CD4-positive, alpha-beta T cell treated with Interleukin-6 for 4 hours (primary cell): ENCODE measurements at regions not wholly inside any gene's neighbourhood (a gene's known extent, or its start where the extent isn't known, plus 50 kb on each side); places are given as distances from the start of the nearest gene placed in this dataset.
"Not testable (repeated sequence)": the region's sequence is repeated elsewhere in the genome, so short reads cannot be mapped to it uniquely, and the experiment has no call there.

Experiments used
- DNase-seq: peaks from one replicate; pipeline ENCODE4 v3.0.0-alpha.2; 2020; ENCODE audit warnings: mixed read lengths

GRCh38 chr14:48703728-48704467, 882.3 kb downstream of the RPS29 start:
- no peak for DNase-seq

GRCh38 chr14:48697362-48697761, 888.8 kb downstream of the RPS29 start:
- DNase-seq: not testable (repeated sequence)

DNA sequence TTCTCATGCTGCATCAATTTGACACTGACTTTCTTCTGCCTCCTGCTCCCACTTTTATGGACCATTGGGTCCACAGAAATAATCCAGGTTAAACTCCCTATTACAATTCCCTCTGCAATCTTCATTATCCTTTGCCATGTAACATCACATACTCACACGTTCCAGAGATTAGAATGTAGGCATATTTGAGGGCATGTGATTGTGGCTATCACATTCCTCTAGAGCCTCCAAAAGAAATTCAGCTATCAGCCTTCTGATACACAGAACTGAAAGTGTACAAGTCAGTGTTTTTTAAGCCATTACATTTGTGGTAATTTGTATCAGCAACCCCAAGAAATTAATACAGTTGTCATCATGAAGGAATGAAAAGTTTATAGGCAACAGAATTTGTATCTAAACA, 892.4 kb downstream of the RPS29 start:
- no peak for DNase-seq

DNA sequence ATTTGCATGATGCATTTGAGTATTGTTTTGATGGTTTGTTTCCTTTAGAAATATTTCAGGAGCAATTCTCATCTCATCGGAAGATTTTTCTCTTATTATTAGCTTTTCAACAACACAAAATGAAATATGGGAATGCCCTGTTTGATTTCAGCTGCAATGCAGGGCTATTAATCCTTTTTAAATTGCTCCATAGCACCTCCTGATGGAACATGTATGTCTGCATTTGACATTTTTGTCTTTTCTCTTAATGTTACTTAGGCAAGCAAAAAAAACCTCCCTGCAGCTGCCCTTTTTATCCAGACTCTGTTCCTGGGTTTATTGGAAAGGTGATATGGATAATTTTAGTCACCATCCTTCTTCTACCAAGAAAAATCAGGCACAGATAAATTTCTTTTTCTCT, 895.8 kb downstream of the RPS29 start:
- DNase-seq: no peak

DNA sequence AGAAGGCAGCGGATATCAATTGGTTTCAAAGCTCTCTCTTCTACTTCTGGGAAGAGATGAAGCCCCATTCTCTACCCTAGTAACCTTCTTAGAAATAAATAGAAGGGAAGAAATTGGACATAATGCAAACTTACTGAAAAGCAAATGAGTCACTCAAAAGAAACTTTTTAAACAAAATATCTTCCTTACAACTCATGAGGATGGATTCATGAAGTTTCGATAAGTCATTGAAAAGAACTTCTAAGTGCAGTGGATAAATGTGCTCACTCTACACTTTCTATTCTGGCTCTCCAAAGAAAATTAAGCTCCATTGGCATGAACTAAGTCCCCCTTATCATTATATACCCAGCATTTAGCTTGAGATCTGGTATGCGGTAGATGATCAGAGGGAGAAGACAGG, 899.5 kb downstream of the RPS29 start:
- no peak for DNase-seq

- DNase-seq: no peak
Measured at GRCh38 chr14:48672506-48672905, 913.7 kb downstream of the RPS29 start.

DNA sequence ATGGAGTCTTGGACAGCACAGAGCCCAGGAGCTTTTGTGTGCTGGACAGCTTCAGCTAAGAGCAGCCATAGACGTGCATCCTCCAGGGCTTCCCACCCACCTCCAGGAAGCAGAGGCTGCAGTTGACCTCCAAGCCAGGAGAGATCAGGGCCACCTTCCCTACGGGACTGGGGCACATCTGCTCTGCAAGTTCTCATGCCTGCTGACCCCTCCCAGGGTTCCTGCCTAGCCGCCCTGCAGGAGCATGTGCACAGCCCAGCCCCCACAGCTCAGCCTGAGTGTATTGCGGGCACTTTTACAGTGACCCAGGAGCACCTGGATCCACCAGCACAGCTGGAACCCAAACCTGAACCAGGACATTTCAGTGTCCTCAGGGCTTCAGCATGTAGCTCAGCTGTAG, 915.2 kb downstream of the RPS29 start:
- no peak for DNase-seq

GRCh38 chr14:48665077-48665784, 920.9 kb downstream of the RPS29 start:
- DNase-seq: no peak

GRCh38 chr14:48643241-48643640, 942.9 kb downstream of the RPS29 start:
- DNase-seq: no peak

DNA sequence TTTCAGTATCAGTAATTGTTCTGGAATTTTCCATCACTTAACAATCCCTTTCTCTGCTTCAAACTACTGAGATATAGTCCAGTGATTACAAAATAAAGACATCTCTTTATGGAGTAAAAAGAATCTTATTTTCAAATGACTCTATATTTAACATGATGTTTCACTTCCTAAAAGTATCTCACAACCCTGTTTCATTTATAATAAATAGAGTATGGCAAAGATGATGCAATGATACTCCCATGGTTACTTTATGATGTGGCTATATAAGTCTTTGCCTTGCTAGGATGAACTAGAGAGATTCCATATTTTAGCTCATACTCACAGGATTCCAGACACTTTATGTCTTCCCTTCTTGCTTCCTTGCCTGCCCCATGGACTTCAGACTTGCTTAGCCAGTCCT, 953.5 kb upstream of the MDGA2 start:
- DNase-seq: no peak

DNA sequence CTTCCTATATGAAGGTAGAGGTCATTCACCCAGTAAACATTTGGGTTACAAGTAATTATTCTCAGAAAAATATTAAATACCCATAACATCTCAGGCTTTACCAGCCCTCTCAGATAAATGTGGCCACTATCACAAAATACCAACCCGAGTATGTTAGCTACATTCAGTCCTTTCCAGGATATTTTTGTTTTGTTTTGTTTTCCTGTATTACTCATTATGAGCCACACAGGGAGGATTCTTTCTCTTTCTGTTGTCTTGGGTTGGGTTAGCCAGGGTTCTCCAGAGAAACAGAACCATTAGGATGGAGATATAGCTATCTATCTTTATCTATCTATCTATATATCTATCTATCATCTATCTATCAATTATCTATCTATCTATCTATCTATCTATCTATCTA, 947.6 kb upstream of the MDGA2 start:
- DNase-seq: no peak

DNA sequence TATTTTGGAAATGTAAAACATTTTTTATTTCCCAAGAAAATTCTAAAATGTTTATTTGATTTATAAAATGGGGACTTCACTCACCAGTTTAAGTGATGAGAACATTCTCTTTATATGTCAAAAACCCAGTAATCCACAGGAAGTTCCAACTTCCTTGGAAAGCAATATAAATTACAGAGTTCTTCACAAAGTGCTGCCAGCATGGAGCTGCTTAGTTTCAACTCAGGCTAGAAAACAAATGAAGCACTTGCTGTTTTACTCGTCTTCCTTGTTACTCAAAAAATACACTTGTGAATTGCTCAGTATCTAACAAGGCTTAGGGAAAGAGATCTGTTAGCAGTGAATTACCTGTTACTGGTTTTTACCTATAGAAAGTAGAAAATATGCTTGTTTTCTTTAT, 942.7 kb upstream of the MDGA2 start:
- no peak for DNase-seq

DNA sequence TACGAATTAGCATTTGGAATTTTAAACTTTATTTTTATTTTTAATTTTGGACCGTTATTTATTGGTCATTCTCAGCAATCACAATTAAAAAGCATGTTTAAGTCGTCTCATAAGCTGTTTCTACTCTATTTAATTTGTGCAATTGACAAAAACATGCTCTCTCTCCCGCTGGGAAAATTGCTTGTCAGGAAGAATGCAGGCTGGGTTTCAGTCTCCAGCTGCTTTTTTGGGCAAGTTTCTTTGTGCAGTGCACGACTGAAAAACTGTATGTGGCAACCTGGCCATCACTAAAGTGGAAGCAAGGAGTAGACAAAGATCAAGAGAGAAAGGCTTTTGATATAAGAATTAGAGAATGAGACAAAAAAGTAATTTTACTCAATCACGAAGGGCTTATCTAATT, 941.5 kb upstream of the MDGA2 start:
- DNase-seq: no peak

DNA sequence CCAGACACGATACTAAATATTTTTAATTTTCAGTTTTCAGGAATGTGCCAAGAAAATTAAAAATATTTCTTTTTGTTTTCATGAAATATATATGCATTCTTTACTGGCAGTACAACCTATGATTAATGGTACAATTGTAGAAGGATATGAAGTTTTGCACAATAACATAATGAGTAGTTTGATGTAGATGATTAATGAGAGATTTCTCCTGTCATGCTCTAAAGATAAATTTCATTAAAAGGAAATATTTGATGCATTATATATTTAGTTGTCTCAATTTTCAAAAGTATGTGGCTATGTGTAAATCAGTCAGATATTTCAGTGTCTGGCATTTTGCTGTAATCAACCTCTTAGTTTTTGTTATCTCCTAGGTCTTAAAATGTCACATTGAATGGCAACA, 940.2 kb upstream of the MDGA2 start:
- DNase-seq: no peak

GRCh38 chr14:48614003-48614402, 938.6 kb upstream of the MDGA2 start:
- DNase-seq: no peak

- not testable (repeated sequence) for DNase-seq
Measured at GRCh38 chr14:48606960-48607359, 931.6 kb upstream of the MDGA2 start.

- DNase-seq: no peak
Measured at GRCh38 chr14:48598458-48598857, 923.1 kb upstream of the MDGA2 start.

DNA sequence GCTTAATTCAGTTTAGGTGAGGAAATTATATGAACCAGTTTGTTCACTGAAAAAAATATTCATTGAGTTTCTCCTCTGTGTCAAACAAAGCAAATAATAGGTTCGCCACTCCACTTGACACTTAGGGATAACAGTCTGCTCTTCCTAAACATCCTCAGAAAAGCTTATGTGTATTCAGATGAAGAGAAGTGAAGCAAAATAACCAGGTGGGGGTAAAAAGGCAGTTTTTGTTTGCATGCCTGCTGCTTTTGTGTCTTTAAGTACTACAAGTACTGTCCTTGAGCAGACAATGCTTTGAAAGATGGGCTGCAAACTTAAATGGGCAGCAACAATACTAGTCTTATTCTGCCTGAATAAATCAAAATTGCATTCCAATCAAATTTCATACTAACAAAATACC, 910.7 kb upstream of the MDGA2 start:
- no peak for DNase-seq

DNA sequence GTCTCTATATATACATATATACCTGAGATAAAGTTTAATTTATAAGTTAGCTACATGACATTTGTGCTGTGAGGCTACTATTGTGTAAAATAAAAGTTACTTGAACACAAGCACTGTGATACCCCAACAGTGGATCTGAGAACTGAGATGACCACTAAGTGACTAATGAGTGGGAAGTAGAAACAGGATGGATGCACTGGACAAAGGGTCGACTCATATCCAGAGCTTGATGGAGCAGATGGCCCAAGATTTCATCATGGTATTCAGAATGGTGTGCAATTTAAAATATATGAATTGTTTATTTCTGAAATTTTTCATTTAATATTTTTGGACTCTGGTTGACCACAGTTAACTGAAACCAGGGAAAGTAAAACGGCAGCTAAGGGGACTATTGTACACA, 908.6 kb upstream of the MDGA2 start:
- DNase-seq: no peak

DNA sequence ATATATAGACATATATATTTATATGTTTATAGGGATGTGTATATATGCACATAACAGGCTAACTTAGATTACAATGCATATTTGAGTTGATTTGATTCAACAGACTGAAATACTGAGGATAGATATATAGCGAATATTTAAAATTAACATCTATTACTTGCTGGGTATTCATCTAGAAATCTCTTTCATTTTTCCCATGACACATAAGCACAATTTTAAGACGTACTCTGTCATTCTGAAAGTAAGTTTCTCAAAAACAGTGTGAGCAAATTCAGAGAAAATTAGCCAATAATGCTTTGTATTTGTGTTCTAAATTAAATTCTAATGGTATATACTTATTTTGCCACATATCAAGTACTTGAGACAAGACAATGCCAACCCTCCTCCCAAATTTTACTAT, 907.5 kb upstream of the MDGA2 start:
- DNase-seq: no peak

- DNase-seq: no peak
Measured at GRCh38 chr14:48580692-48581091, 905.3 kb upstream of the MDGA2 start.

DNA sequence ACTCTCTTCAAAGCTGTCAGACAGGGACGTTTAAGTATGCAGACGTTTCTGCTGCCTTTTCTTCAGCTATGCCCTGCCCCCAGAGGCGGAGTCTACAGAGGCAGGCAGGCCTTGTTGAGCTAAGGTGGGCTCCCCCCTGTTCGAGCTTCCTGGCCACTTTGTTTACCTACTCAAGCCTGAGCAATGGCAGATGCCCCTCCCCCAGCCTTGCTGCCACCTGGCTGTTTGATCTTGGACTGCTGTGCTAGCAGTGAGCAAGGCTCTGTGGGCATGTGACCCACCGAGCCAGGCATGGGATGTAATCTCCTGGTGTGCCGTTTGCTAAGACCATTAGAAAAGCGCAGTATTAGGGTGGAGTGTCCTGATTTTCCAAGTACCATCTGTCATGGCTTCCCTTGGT, 900.4 kb upstream of the MDGA2 start:
- no peak for DNase-seq

GRCh38 chr14:48568688-48569087, 893.3 kb upstream of the MDGA2 start:
- no peak for DNase-seq

DNA sequence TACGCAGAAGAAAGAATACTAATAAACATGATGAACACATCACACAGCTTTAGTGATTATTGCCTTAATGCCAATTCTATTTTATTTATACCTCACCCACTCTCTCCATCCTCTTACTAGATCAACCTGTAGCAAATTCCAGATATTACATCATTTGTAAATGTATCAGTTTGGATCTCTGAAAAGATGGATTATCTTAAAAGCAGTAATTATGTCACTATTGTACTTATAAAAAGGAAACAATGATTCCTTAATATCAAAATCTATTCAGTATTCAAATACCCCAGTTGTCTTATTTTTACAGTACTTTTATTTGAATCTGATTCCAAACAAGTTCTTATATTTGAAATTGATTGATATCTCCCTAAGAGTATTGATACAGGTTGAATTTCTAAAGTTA, 892.8 kb upstream of the MDGA2 start:
- DNase-seq: no peak

- DNase-seq: no peak
Measured at GRCh38 chr14:48563489-48563888, 888.1 kb upstream of the MDGA2 start.
